GM12873 (cell line): ENCODE measurements at regions not wholly inside any gene's neighbourhood (a gene's known extent, or its start where the extent isn't known, plus 50 kb on each side); places are given as distances from the start of the nearest gene placed in this dataset.

ENCODE experiments used
- CTCF ChIP-seq: IDR thresholded peaks from 2 replicates; pipeline ENCODE4 v1.5.1; 2012; ENCODE audit warnings: low read depth, mild to moderate bottlenecking, moderate library complexity, low read length, control low read depth; ENCODE audit not compliant: insufficient read depth; ENCODE audit errors: missing control alignments

GRCh38 chr7:25056368-25056767 is 68.7 kb downstream of the CYCS start:
- TF ChIP-seq CTCF: no peak

GRCh38 chr7:25055520-25056220 is 69.4 kb downstream of the CYCS start:
- no peak for TF ChIP-seq CTCF

- TF ChIP-seq CTCF: no peak
Measured at GRCh38 chr7:25054819-25055519, 70.1 kb downstream of the CYCS start.

- no peak for TF ChIP-seq CTCF
Measured at GRCh38 chr7:25050223-25050622, 70.2 kb upstream of the OSBPL3 start.

- TF ChIP-seq CTCF: no peak
Measured at GRCh38 chr7:25048444-25048834, 68.5 kb upstream of the OSBPL3 start.

GRCh38 chr7:25037325-25037724 is 57.3 kb upstream of the OSBPL3 start:
- TF ChIP-seq CTCF: no peak

- no peak for TF ChIP-seq CTCF
Measured at GRCh38 chr7:25035274-25035673, 55.3 kb upstream of the OSBPL3 start.
